ENCODE measurements at regions not wholly inside any gene's neighbourhood (a gene's known extent, or its start where the extent isn't known, plus 50 kb on each side); places are given as distances from the start of the nearest gene placed in this dataset.
"Not testable (repeated sequence)": the region's sequence is repeated elsewhere in the genome, so short reads cannot be mapped to it uniquely, and the experiment has no call there.

DNA sequence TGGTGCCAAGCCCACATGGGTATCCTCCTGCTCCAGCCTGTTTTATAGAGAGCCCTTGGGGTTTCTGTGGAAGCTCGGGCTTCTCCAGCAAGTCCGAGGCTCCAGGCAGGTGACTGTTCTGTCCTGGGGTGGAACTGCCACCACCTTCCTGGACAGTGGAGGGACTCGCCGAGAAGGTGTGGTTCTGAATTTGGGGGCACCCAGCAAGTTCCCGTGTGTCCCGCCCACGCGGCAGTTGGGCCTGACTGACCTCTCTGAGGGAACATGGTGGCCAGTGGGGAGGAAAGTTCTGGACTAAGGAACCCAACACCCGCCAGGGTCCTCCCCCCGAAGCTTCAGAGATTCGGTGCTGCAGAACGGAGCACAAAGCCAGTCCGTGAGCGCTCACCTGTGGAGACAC lies 158.1 kb upstream of the C1orf174 start:
- no peak for DNase-seq
- intact Hi-C loops (cut with DNase I) = no loop called here
- no peak for ATAC-seq

DNA sequence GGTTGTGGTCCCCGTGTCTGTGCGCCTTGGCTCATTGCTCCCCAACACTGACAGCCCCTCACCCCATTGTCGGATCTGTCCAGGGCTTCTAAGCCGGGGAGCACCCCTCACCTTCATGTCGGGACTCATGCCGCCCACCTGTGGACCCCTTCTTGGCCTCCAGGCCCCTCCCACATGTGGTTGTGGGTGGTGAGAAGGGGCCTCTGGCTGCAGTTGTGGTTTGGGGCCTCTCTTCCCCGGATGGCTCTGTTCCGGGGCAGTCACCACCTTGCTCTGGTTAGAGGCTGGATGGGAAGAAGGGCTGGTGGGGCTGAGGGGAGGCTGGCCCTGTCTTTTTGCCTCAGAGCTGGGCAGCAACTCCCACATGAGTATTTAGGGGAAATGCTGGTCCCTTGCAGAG lies 158.6 kb upstream of the C1orf174 start:
- intact Hi-C loops (cut with DNase I) = no loop called here
- ATAC-seq = no peak
- DNase-seq = no peak

DNA sequence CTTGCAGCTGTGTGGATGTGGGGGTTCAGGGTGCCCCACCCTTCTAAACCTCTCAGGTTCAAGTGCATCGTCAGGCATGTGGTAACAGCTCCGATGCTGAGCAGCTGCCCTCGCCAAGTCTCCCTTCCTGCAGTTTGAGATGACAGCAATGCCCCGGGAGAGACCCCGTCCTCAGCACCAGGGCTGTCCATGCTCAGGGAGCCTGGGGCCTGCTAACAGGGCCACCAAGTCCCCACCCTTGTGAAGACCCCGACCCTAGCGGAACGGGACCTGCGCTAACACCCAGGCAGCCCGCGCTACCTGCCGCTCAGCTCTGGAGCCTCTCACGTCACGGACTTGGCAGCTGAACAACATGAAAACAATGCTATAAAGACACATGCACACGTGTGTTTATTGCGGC lies 159.2 kb upstream of the C1orf174 start:
- ATAC-seq (no peak), DNase-seq (no peak)
- intact Hi-C loops (cut with DNase I) = no loop called here

DNA sequence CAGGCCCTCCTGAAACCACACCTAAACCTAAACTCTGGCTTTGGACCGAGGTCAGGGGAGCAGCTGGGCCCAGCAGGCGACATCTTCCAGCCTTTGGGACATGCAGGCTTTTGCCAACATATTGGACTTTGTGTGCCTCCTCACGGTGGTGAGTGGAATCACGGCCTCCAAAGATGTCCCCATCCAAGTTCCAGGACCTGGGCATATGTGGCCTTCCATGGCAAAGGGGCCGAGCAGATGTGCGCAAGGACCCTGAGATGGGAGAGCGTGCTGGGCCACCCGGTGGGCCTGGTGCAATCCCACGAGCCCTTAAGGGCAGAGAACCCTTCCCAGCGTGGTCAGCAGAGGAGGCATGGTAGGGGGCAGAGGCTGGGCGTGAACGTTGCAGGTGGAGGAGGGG lies 160.8 kb upstream of the C1orf174 start:
- no peak for ATAC-seq
- intact Hi-C loops (cut with DNase I) = no loop called here
- no peak for DNase-seq

DNA sequence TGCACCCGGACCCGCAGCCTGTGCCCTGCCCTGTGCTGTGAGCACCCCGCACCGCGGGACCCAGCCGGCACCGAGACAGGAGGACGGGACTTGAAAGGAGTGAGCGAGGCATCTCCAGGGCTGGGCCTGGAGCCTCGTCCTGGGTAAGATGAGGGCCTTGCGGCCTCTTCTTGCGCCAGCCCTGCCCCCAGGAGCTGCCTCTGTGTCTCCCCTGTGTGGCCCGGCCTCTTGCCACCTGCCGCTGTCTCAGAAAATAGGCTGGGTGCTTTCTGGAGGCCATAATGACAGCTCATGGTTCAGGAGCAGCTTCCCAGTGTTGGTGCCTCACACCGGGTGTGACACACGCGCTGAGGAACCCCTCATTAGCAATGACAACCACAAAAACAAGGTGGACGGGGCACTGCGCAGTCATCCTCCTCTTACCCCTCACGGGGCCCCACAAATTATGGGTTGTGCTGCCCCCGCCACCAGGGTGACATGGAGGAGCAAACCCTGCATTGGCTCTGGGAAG lies 161.5 kb upstream of the C1orf174 start:
- ATAC-seq (no peak), DNase-seq (no peak)
- intact Hi-C loops (cut with DNase I) = no loop called here

DNA sequence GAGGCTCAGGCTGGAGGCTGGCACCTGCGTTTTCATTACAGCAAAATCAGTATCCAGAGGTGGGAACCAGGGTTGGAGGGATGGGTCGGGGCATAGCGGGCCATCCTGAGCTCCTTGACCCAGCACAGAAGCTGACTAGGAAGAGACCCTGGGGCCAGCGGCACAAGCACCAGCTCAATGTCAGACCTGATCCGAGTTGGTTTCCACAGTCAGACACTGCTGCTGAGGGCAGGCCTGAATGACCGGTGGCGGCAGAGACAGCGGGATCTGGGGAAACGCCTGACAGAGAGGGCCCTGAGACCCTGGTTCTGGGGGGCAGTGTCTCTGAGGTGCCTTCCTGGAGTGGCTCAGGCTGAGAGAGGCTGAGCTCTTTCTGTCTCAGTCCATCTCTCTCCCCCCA lies 162.0 kb upstream of the C1orf174 start:
- no peak for ATAC-seq
- intact Hi-C loops (cut with DNase I) = no loop called here
- DNase-seq = no peak

DNA sequence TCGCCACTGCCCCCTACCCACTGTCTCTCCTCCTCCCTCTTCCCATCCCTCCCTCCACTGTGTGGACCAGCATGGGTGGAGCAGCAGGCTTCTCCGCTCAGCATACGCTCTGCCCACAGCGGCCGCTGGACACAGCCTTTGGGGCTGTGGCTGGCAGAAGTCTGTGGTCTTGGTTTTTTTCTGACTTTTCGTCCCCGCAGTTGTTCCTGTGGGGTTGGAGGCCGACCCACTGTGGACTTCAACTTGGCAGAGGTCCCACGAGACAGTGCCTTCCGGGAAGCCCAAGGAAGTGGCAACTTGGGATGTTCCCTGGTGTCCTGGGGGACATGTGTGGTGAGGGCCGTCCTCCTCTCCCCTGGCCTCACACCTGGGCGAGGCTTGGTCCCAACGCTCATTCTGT lies 162.5 kb upstream of the C1orf174 start:
- no peak for ATAC-seq
- intact Hi-C loops (cut with DNase I) = no loop called here
- DNase-seq = no peak

DNA sequence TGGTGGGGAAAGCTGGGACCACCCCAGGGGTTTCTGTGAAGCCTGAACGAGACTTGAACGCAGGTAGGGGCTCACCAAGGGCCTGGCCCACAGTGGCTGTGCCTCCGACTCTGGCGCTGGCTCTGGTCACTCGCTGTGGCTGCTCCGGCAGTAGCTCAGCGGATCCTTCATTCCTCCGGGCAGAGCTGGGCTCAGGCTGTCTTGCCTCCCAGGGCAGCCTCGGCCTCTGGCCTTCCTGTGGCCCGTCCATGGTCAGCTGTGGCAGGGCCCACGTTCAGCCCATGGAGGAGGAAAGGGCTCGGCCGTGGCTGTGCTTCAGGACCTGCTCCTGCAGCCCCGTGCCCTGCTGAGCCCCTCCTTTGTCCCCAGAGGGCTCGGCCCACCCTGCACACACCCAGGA lies 162.9 kb upstream of the C1orf174 start:
- intact Hi-C loops (cut with DNase I) = no loop called here
- ATAC-seq = no peak
- DNase-seq = no peak

DNA sequence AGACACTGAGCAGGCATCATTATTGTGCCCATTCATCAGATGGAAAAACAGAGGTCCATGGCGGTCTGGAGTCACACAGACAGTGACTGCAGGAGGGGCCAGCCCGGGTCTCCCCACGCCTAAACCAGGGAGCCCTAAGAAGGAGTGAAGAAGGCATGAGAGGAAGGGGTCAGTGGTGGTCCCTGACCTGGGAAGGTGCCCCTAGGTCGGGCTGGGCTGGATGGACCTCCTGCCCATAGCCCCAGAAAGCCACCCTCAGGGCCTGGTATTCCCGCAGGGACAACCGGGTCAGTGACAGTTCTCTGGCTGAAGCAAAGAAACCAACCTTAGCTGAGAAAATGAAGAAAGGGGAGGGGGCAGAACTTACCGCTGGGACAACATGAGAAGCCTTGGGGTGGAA lies 163.4 kb upstream of the C1orf174 start:
- ATAC-seq (no peak), DNase-seq (no peak)
- intact Hi-C loops (cut with DNase I) = no loop called here

DNA sequence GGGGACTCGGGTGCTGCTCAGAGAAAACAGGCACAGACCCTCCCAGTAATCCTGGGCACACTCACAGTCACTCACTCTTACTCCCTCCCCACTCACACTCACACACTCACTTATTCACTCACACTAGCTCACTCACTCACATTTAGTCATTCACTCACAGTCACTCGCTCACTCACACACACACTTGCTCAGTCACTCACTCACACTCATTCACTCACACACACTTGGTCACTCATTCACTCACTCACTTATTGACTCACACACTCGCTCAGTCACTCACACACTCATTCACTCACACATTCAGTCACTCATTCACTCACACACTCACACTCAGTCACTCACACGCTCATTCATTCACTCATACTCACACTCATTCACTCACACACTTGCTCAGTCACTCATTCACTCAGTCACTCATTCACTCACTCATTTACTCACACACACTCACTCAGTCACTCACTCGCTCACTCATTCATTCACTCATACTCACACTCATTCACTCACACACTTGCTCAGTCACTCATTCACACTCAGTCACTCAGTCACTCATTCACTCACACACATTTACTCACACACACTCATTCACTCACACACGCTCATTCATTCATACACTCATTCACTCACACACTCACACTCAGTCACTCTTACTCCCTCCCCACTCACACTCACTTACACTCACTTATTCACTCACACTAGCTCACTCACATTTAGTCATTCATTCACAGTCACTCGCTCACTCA lies 164.2 kb upstream of the C1orf174 start:
- intact Hi-C loops (cut with DNase I) = no loop called here
- ATAC-seq (no peak), DNase-seq (no peak)

DNA sequence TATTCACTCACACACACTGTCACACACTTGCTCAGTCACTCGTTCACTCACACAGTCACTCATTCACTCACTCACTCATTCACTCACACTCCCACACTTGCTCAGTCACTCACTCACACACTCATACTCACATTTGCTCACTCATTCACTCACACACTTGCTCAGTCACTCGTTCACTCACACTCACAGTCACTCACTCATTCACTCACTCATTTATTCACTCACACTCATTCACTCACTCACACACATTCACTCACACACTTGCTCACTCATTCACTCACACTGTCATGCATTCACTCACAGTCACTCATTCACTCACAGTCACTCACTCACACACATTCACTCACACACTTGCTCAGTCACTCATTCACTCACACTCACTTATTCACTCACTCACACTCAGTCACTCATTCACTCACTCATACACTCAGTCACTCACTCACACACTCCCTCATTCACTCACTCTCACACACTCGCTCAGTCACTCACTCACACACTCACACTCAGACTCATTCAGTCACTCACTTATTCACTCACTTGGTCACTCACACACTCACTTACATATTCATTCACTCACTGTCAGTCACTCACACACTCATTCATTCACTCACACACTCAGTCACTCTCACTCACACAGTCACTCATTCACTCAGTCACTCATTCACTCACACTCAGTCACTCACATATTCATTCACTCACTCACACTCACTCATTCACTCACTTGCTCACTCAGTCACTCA lies 167.0 kb upstream of the C1orf174 start:
- ATAC-seq = no peak
- DNase-seq = no peak
- intact Hi-C loops (cut with DNase I) = no loop called here

DNA sequence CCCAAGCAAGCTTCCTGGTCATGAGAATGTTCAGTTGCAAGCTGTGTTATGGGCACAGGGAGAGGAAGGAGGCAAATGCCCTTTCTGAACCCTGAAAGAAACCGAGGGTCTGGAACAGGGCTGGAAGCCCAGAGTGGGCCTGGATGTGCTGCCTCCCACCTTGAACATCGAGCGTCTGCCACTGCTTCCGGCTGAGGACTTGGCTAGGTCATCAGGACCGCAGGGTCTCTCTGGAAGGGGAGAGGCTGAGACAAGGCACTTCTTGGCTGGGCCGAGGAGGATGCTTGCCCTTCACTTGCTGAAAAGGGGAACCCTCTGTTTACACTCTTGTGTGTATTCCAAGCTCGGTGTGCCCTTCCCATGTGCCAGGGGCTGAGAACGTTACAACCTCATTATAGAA lies 168.0 kb upstream of the C1orf174 start:
- ATAC-seq = no peak
- DNase-seq = no peak
- intact Hi-C loops (cut with DNase I) = no loop called here

DNA sequence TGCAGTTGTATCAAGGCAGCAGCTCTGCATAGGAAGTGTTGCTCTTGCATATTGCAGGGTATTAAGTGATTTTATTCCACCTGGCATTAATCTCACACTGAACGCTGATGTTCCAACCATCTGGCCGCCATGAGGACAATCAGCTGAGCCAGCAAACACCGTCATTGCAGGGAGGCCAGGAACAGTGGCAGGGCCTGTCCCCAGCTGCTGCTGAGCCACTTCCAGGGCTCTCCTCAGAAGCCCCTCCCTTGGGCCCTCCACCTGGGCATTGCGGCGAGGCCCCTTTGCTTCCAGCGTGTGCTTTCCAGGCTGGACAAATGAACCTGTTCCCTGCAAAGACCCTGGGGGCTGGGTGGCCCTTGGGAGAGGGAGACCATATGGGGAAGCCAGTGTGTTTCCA lies 171.6 kb upstream of the C1orf174 start:
- DNase-seq (no peak), ATAC-seq (no peak)
- intact Hi-C loops (cut with DNase I) = no loop called here

DNA sequence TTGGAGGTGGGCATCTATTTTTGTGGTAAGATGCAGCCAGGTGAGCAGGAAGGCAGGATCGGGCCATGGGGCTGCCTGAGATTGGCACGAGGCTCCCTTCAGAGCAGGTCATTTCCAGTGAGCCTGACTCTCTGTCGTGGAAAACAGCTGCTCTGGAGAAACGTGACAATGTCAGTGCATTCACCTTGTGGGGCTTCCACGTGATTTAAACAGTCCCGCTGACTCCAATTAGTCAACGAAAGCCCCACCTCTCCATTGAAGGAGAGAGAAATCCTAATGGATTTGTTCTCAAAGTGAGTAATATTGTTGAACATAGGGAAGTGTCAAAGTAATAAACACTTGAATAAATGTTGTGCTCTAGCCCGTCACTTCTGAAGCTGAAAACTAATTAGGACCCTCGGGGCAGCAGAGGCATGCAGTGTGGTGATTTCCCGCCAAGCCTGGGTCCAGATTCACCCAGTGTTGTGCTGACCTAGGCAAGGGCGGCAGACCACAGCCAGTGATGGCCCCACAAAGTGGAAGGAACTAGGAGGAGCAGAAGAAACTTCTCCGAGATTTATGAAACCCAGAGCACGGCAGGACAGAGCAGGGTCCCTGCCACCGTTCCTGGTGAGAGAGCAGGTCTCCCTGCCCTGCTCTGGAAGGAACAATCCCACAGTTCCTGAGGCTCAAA lies 172.5 kb upstream of the C1orf174 start:
- DNase-seq (no peak), ATAC-seq (no peak)
- intact Hi-C loops (cut with DNase I) = no loop called here

DNA sequence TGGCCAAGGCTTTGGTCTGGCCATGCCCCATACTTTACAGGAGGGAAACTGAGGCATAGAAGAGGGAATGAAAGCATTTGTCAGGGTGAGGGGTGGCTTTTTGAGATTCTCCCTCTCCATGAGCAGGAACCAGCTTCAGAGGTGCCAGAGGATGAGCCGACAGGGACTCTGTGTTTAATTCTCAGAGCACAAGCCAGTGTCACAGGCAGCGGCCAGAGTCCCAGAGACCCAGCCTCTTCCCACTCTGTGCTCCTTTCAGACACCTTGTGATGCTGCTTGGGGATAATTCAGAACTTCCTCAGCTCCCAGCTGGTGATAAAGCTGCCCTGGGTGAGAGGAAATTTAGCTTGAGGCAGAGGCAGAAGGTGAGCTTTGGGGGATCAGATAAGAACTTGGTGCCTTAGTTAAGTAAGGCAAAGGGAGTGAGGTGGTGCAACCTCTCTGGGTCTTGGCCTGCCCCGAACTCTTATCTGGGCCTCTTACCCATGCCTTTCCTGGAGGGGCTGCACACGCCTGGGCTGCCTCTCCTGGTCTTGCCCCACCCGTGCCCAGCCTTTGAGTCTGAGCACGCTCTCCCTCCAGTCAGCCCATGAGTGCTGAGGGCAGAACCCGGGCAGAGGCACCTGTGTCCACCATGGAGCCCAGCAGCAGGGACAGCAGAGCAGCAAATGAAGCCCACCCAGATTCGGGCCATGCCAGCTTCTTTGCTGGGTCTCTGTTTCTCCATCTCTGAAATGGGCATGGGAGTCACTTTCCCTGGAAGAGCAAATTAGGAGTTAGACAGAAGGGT lies 175.6 kb upstream of the C1orf174 start:
- ATAC-seq (no peak), DNase-seq (no peak)
- intact Hi-C loops (cut with DNase I) = no loop called here

DNA sequence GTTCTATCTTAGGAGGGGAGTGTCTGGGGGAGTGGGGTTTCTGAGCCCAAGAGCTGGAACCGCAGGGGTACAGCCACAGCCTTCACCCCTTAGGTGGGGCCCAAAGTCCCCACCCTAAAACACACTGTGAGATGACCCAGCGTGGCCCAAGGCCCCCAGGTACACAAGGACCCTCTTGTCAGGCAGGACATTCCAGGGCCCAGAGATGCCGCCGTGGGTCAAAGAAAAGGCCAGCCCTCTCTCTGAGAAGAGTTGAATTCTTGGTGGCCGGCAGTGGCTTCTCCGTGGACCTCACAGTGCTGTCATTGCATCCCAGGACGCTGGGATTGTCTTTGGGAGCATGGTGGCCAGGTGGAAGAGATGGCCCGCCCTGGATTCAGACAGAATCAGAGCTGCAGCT lies 176.3 kb upstream of the C1orf174 start:
- ATAC-seq = no peak
- intact Hi-C loops (cut with DNase I) = no loop called here
- DNase-seq = no peak

DNA sequence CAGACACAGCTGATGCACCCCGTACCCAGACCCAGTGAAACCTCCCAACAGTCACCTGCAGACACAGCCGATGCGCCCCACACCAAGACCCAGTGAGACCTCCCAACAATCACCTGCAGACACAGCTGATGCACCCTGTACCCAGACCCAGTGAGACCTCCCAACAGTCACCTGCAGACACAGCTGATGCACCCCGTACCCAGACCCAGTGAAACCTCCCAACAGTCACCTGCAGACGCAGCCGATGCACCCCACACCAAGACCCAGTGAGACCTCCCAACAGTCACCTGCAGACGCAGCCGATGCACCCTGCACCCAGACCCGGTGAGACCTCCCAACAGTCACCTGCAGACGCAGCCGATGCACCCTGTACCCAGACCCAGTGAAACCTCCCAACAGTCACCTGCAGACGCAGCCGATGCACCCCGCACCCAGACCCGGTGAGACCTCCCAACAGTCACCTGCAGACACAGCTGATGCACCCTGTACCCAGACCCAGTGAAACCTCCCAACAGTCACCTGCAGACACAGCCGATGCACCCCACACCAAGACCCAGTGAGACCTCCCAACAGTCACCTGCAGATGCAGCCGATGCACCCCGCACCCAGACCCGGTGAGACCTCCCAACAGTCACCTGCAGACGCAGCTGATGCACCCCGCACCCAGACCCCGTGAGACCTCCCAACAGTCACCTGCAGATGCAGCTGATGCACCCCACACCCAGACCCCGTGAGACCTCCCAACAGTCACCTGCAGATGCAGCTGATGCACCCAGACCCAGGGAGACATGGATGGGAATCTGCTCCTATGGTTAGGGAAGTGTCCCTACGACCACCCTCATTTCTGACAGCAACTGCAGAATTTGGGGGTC lies 178.3 kb upstream of the C1orf174 start:
- not testable (repeated sequence) for DNase-seq

DNA sequence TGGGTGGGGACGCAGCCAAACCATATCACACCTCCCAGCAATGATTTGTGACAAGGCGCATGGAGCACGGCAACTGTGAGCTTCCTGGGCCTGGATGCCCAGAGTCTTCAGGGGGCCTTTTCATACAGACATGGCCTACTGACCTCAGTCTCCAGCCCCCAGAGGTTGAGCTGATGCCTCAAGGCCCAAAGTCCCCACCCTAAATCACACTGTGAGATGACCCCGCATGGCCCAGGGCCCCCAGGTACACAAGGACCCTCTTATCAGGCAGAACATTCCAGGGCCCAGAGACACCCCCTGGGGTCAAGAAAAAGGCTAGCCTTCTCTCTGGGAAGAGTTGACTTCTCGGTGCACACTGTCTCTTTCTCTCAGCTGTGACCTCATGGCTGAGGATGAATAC lies 179.7 kb upstream of the C1orf174 start:
- DNase-seq = no peak
- ATAC-seq = no peak
- intact Hi-C loops (cut with DNase I) = no loop called here

More for the DNA sequence above, 178.3 kb upstream of the C1orf174 start:
- intact Hi-C loops (cut with DNase I); ATAC-seq: not testable (repeated sequence)

Data from left cardiac atrium (tissue), 4 donors.